PC-9 (cell line): ENCODE measurements at regions not wholly inside any gene's neighbourhood (a gene's known extent, or its start where the extent isn't known, plus 50 kb on each side); places are given as distances from the start of the nearest gene placed in this dataset.

Source experiments
- BruUV-seq: library from RNA; stranded (reverse); fragments of 400-500 nt; replicated peaks from 2 replicates; lab custom pipeline; 2021; lab: Mats Ljungman, UMichigan
- CTCF ChIA-PET: fragments of 300-600 bp; sonication (Branson Sonifier 250); formaldehyde crosslinking; loops from one replicate; lab custom pipeline; 2022; ENCODE audit warnings: antibody characterized with exemption; lab: Charles Lee
- POLR2A ChIA-PET: fragments of 300-600 bp; sonication (Branson Sonifier 250); formaldehyde crosslinking; loops from one replicate; lab custom pipeline; 2022; ENCODE audit warnings: antibody characterized with exemption; ENCODE audit not compliant: unreplicated experiment; lab: Charles Lee
- DNase-seq, 2 experiments: peaks; one replicate each; pipeline versions ENCODE4 v3.0.0 to v3.0.0-alpha.2; 2015 to 2022; ENCODE audit warnings: mixed read lengths in 1 of 2
- H2AFZ ChIP-seq: fragments of 200-600 bp; sonication (generic); 2 replicates; pipeline ENCODE4 v1.8.1; 2017; ENCODE audit warnings: antibody characterized with exemption
- H3F3A ChIP-seq: fragments of 200-600 bp; sonication (generic); 2 replicates; pipeline ENCODE4 v1.8.1; 2017; ENCODE audit warnings: antibody characterized with exemption, mild to moderate bottlenecking, low read depth; ENCODE audit not compliant: insufficient read depth
- H3K27ac ChIP-seq: fragments of 200-600 bp; sonication (generic); 2 replicates; pipeline ENCODE4 v1.6.1; 2016; ENCODE audit warnings: mixed run types
- H3K27me3 ChIP-seq: fragments of 200-600 bp; sonication (generic); 2 replicates; pipeline ENCODE4 v1.6.1; 2016; ENCODE audit warnings: low read depth, mixed run types; ENCODE audit not compliant: insufficient read depth
- H3K36me3 ChIP-seq: fragments of 200-600 bp; sonication (generic); 2 replicates; pipeline ENCODE4 v1.6.1; 2016; ENCODE audit warnings: low read depth, mixed run types
- H3K4me1 ChIP-seq: fragments of 200-600 bp; sonication (generic); replicated peaks from 2 replicates; pipeline ENCODE4 v1.6.1; 2016; ENCODE audit warnings: mixed run types; ENCODE audit not compliant: insufficient read depth
- H3K4me2 ChIP-seq: fragments of 200-600 bp; sonication (generic); 2 replicates; pipeline ENCODE4 v1.6.1; 2017; ENCODE audit warnings: mixed run types
- H3K4me3 ChIP-seq: fragments of 200-600 bp; sonication (generic); 2 replicates; pipeline ENCODE4 v1.6.1; 2016; ENCODE audit warnings: mixed run types
- H3K79me2 ChIP-seq: fragments of 200-600 bp; sonication (generic); 2 replicates; pipeline ENCODE4 v1.6.1; 2017; ENCODE audit warnings: low read depth, mixed run types
- H3K9me2 ChIP-seq: fragments of 200-600 bp; sonication (generic); 2 replicates; pipeline ENCODE4 v1.8.1; 2017; ENCODE audit warnings: mild to moderate bottlenecking; ENCODE audit not compliant: insufficient read depth
- H3K9me3 ChIP-seq: fragments of 200-600 bp; sonication (generic); 2 replicates; pipeline ENCODE4 v1.8.1; 2016; ENCODE audit warnings: low read depth; ENCODE audit not compliant: insufficient read depth
- H4K20me1 ChIP-seq: fragments of 200-600 bp; sonication (generic); 2 replicates; pipeline ENCODE4 v1.8.1; 2017; ENCODE audit not compliant: insufficient read depth
- CTCF ChIP-seq: fragments of 200-600 bp; sonication (generic); conservative IDR thresholded peaks from 2 replicates; pipeline ENCODE4 v1.6.1; 2017; ENCODE audit warnings: mixed run types, antibody characterized with exemption, mild to moderate bottlenecking, moderate library complexity
- EZH2 ChIP-seq: fragments of 200-600 bp; sonication (generic); IDR thresholded peaks from 2 replicates; pipeline ENCODE4 v1.8.0; 2017; ENCODE audit warnings: antibody characterized with exemption, low read depth
- intact Hi-C: fragments of 100-400 bp; cut with micrococcal nuclease; formaldehyde crosslinking; loops from one replicate; pipeline ENCODE4 v1.10.0; 2022; ENCODE audit not compliant: unreplicated experiment

GRCh38 chr14:42884100-42884499 lies 1277.4 kb downstream of the LRFN5 start:
- Histone ChIP-seq H3K36me3 (no peaks in the 10 kb centered on the region), H3K79me2 (no peaks in the 10 kb centered on the region), H3K27ac (peak overlapping the region; percentile 50; the same call in 1 of the 2 replicates), H3K9me2 (no peaks in the 10 kb centered on the region), H3K4me2 (no peak overlapping the region), H3F3A (no peaks in the 10 kb centered on the region), H3K9me3 (no peaks in the 10 kb centered on the region), H2AFZ (no peak overlapping the region), H3K27me3 (no peaks in the 10 kb centered on the region), H4K20me1 (no peaks in the 10 kb centered on the region), H3K4me1 (peaks cover 9% of the 10 kb centered on the region; the same call in 1 of the 2 replicates), H3K4me3 (no peak overlapping the region)
- BruUV-seq = no TSS peak
- TF ChIP-seq EZH2 (no peak), CTCF (no peak)
- intact Hi-C loops = no loop called here
- peak; percentile 8 to 46 for DNase-seq
- ChIA-PET CTCF (no interaction called here), POLR2A (no interaction called here)

- TF ChIP-seq EZH2 (no peak), CTCF (no peak)
- Histone ChIP-seq H3K36me3 (no peaks in the 10 kb centered on the region), H2AFZ (no peak overlapping the region), H3K4me2 (no peak overlapping the region), H3K9me2 (no peaks in the 10 kb centered on the region), H3K79me2 (no peaks in the 10 kb centered on the region), H3K4me1 (no peaks in the 10 kb centered on the region), H4K20me1 (no peaks in the 10 kb centered on the region; the same call in 1 of the 2 replicates), H3K27ac (no peak overlapping the region), H3K9me3 (no peaks in the 10 kb centered on the region), H3K27me3 (no peaks in the 10 kb centered on the region), H3K4me3 (no peak overlapping the region), H3F3A (no peaks in the 10 kb centered on the region)
- CTCF ChIA-PET = no interaction called here
- intact Hi-C loops = no loop called here
- POLR2A ChIA-PET = no interaction called here
- no TSS peak for BruUV-seq
- DNase-seq = no peak
These were observed 1271.0 kb downstream of the LRFN5 start for GRCh38 chr14:42877716-42878115.

GRCh38 chr14:42872786-42873185 lies 1266.1 kb downstream of the LRFN5 start:
- H2AFZ ChIP-seq = no peak overlapping the region
- no peaks in the 10 kb centered on the region for H3K9me3 ChIP-seq
- no peaks in the 10 kb centered on the region for H3F3A ChIP-seq
- H3K36me3 ChIP-seq = no peaks in the 10 kb centered on the region
- H3K4me2 ChIP-seq = no peak overlapping the region
- H3K27me3 ChIP-seq = no peaks in the 10 kb centered on the region
- DNase-seq = no peak
- H3K4me3 ChIP-seq = no peak overlapping the region
- CTCF ChIA-PET = no interaction called here
- BruUV-seq = no TSS peak
- H3K27ac ChIP-seq = no peak overlapping the region
- TF ChIP-seq CTCF (no peak), EZH2 (no peak)
- H3K9me2 ChIP-seq = no peaks in the 10 kb centered on the region
- H3K4me1 ChIP-seq = no peaks in the 10 kb centered on the region
- no peaks in the 10 kb centered on the region for H3K79me2 ChIP-seq
- H4K20me1 ChIP-seq = no peaks in the 10 kb centered on the region; the same call in 1 of the 2 replicates
- intact Hi-C loops = no loop called here
- POLR2A ChIA-PET = no interaction called here
